Smooth muscle cell of the brain vasculature (primary cell): ENCODE measurements at regions not wholly inside any gene's neighbourhood (a gene's known extent, or its start where the extent isn't known, plus 50 kb on each side); places are given as distances from the start of the nearest gene placed in this dataset.

Experiments
- DNase-seq: peaks from one replicate; pipeline ENCODE4 v3.0.0-alpha.2; 2012; ENCODE audit warnings: low read depth, low spot score

DNA sequence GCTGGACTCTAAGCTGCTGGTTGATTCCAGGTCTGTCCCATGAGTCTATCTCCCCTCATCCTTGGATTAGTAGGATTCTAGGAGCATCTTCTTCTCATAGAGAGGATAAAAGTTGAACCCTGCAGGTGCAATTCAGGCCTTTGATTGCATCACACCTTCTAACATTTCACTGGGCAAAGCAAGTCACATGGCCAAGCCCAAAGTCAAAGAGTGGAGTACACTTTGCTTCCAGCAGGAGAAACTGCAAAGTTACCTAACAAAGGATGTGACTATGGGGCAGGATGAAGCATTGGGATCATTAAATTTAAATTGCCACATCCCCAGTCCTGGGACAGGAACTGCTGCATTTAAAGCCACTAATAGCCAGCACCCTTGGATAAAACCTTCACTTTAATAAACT, 51.0 kb upstream of the EGFLAM start:
- no peak for DNase-seq

DNA sequence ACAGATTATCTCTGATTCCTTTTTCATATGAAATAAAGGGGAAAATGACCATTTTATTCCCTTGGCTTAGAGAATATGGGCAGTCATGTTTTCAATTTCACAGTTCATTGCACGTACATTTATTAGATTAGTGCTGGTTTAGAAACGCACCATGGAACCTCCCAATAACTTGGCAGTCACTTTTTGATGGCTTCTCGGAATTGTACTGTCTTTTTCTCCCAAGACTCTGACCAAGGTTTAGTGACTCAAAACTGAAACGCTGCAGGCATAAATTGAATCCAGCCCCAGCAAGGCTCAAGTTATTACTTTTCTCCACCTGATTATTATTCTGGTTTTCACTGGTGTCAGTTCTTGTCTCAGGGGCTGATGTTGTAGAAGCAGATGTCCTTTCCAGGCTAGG, 55.6 kb upstream of the EGFLAM start:
- DNase-seq, result no peak

DNA sequence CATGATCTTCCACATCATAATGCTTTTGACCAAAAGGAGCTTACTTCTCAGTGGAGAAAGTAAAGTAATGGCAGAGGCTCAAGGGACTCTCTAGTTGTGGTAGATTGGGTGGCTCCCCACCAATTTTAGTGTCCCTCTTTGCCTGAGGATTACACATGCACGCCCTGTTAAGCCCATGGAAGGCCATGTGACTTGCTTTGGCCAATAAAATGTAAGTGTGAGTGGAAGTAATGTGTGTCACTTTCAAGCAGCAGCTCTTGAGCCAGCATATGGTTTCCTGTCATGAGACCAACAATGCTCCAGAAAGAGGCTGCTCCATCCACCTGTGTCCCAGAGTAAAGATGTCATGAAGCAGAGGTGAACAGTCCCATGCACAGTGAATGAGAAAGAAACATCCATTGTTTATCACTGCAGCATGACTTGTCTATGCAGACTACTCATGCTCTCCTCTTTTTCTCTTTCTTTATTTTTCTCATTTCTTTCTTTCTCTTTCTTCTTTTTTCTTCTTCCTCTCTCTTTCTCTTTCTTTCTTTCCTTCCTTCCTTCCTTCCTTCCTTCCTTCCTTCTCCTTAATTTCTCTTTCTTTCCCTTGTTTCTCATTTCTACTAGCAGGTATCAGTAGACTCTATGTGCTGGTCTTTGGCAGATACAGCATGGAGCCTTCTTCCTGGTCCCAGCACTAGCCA, 57.3 kb upstream of the EGFLAM start:
- DNase-seq, result no peak

DNA sequence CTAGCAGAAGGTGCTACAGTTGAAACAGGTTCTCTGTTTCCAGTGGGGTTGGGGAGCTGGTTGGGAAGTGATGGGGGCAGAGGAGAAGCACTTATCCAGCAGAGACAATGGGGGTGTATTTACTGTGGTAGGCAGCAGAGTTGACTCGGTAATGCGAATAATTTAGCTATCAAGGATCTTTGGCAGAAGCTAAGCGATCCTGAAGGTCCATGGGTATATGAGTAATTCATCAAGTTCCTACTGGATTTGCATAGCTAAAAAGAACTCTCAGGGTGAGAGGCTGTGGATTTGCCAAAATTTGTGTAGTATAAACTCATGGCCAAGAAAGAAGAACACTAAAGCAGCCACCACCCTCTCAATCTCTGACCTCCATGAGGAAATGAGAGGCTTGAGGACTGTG, 61.2 kb upstream of the EGFLAM start:
- DNase-seq, result no peak

DNA sequence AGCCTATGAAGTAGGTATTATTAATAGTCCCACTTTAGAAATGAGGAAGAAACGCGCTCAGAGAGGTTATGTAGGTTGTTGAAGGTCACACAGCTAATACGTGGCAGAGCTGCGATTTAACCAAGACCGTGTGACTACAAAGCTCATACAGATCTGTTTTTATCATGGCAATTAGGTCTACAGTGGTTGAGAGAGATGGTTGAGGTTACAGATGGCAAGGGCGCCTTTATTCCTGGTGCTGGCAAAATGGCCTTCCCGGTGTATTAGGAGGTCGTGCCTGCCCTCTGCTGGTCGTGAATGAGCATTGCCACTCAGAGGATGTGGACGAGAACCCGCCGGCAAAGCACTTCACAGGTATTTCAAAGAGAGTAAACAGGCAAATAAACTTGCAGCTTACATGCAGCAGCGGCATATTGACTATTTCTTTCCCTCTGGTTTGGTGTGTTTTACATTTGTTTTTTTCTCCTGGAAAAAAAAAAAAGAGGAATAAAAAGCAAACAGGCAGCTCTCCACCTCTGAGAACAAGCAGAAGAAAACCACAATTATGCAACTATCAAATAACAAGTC, 65.3 kb upstream of the EGFLAM start:
- DNase-seq, result peak; percentile 28

DNA sequence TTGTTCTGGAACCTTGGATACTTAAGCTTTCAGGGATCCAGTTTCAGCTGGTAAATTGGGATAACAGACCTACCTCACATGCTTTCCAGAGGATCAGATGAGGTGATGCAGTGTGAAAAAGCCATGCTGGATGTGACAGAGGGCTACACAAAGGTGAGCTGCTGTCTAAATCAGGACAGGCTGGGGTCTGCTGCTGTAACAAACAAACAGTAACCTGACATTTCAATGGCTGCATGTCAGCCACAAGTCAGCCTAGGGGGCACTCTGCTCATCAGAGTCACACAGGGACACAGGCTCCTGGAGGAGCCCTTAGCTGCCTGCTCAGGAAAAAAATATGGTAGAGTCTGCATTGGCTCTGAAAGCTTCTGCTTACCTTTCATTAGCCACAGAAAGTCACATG, 66.7 kb upstream of the EGFLAM start:
- no peak for DNase-seq

DNA sequence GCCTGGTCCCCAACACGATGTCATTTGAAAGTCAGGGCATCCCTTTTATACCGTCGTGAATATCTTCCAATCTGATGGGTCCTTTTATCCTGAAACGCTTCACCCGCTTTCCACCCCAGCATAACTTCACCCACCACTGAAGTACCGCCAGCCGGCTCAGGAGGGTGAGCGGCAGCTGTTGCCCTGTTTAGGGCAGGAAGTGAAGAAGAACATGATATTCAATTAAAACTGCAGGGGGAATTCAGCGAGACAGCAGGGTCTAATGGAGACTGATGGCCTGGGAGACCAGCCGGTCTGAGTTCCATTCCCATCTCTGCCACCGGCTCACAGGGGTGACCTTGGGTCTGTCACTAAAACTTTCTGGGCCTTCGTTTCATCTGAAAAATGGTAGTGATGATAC, 68.2 kb upstream of the EGFLAM start:
- DNase-seq, result no peak

DNA sequence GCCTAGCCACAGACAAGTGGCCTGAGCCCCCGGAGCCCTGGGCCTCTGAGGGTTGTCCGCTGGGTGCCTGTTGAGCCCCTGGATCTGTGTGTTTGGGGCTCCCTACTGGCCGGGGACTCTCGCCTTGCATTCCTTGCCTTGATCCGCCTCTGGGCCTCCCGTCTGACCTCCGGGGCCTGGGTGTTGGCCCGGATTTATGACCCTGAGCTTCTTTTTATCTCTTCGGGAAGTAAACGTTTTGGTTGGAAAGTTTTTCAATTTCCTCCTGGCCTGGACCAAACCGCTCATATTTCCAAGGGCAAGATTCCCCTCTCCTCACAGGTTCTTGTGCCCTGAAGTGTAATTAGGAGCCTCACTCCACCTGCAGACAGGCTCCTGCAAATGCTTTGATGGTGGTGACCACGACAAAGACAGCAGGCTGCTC, 69.3 kb upstream of the EGFLAM start:
- DNase-seq, result no peak

DNA sequence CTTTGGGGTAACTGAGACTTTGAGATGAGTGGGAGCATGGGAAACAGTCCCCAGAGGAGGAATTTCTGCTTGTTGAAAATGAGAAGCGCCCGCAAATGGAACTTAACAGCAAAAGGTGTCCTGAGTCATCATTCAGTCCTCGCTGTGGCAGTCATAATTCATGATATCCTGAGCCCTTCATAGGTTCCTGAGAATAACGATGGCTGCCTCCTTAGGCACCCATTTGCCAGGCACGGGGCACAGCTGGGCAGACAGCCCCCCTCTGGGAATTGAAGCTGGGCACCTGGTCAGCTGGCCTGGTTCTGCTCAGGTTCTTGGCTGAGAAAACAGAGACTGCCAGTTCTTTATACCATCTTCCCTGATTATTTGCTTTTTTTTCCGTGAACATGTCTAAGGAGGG, 69.8 kb upstream of the EGFLAM start:
- no peak for DNase-seq

DNA sequence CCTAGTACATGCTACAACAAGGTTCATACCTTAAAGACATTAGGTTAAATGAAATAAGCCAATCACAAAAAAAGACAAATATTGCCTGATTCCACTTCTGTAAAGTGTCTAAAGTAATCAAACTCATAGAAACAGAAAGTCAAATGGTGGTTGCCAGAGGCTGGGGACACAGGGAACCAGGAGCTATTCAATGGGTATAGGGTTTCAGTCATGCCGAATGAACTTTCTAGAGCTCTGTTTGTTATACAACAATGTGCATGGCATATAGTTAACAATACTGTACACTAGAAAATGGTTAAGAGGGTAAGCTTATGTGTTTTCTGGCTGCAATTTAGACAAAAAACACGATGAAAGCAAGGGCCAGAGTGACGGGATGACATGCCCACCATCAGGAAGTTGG, 70.8 kb upstream of the EGFLAM start:
- DNase-seq, result no peak

DNA sequence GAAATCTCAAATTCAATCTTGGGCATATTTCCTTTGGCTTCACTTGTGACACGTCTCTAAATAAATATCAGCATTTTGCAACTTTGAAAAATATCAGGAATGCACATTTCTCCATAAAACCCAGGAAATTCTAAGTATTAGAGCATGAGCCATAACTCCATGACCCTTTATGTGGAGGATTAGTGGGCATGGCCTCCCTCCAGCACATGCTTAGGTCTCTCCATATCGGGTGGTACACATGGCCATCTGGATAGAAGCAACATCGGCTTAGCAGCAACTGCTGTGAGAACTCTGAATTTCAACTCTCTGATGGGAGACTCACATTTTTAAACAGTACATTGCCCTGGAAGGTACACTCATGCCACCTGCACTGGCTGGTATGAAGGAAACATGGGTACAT, 73.7 kb upstream of the EGFLAM start:
- DNase-seq, result no peak

DNA sequence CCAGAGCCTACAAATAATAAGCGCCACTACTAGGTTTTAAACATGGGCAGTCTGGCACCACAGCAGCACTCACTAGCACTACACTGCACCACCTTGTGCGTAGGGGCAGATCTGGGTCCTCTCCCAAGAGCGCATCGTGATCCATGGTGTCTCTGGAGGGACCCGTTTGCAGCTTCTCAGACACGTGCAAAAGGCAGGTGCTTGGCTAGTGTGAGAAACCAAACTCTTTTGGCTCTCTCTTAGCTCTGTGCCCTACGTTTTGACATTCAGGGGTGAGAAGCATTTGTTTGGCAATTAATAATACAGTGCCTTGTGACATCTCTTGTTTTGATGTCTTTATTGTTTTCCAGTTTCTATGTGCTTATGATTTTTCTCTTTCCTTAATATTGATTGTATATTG, 75.4 kb upstream of the EGFLAM start:
- DNase-seq, result no peak

DNA sequence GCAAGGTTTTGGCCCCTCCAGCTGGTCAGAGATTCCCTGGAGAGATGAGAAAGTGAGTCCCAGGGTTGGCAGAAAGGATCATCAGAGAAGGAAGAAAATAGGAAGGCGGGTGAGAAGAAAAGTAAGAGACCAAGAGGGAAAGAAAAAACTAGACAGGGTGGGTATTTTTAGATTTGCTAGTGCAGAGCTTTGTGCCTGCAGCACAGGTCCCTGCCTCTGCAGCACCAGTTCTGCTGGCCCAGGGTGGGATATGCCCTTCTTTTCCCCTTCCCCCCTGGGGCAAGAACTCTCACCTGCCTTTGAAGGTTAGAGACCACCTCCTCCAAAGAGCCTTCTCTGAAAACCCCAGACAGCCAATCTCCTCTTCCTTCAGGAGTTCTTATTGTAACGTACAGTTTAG, 90.3 kb upstream of the EGFLAM start:
- no peak for DNase-seq

DNA sequence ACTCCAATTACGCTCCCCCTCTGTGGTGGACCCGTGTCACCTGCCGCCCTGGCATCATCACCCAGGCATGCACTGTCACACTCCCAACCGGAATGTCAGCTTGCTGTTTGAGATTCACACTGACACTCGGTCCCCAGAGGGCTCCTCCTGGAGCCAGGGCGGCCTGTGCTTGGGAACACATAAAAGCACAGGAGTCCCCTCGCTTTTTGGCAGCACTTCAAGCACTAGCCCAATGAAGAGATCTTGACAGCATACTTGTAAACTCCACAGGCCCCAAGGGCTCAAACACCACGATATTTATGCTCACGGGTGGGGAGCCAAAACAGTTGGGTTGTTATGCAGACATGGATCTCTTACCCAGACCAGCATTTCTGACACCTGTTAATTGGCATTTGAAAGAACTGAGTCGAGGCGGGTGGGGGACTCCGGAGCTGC, 90.8 kb upstream of the EGFLAM start:
- DNase-seq, result no peak

DNA sequence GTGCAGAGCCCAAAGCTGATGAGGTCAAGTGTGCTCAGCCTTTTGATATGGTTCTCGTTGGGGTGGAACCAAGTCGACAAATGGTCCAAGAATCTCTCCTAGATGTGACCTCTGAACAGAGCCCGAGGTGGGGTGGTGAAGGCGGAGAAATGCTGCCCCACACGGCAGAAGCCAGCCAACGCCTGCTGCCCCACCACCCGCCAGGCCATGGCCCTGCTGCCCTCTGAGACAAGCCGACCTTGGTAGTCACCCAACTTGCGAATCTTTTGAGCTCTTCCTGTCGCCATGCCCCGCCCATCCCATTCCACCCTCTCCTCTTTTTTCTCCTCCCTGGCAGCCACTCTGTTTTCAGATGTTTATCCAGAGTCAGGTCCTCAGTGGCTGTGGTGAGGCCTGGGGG, 91.5 kb upstream of the EGFLAM start:
- no peak for DNase-seq

DNA sequence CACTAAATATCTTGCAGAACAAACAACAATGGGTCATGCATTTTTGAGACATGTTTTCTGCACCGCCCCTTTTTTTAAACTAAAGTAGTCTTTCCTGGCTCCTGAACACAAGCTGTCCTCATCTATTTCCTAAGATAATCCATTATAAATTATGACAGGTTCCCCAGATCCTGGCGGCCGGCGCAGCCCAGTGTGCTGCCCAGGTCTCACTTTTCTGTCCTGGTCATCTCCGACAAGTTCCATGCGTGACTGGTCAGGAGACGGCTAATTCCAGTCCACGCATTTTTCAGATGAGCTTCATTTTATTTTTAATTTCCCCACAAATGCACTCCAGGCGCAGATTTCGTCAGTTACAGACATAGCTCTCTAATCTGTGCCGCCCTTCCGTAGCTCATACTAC, 92.9 kb upstream of the EGFLAM start:
- no peak for DNase-seq

DNA sequence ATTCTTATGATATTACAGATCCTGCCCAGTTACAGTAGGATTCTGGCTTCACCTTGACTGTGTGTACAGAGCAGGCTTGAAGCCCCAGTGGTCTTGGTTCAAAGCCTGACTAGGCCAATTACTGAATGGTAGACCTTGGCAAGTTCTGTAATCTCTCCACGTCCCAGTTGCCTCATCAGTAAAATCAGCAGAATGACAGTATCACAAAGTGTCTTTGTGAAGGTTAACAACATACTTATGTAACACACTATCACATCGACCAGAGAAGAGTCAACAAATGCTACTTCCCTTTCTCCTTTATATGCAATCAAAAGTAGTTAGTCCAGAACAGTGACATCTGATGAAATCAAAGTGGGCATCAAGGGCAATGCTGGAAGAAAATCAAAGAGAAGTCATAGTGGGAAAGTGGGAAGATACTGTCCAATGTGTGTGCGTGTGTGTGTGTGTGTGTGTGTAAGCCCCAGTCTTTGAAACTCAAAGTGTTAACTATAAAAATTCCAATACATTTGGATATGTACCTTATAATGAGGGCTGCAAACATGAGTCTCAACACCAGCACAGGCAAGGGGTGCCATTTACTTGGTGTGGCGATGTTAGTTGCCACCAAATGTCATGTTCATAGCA, 93.5 kb upstream of the EGFLAM start:
- DNase-seq, result no peak

DNA sequence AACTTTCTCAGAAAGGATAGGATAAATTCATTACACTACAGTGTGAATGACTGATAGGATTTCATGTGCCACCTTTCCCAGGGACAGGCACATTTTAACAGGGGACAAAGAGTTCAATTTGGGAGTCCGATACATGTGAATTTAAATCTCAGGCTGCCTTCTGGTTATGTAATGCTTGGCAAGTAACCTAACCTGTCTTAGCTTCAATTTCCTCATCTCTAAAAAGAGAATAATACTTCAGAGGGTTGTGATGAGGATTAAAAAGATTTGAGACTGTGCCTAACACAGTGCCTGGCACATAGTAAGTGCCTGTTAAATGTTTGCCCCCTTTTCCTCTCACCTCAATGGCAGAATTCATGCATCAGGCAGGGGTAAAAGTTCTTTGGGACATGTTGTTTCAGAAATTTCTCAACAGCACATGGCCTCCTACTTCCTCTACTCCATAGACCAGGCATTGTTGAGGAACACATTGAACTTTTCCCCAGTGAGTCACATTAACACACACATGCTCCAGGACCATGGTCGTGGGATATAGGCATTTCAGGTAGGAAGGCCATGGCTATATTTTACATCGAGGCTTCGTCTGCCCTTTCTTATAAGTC, 94.6 kb upstream of the EGFLAM start:
- no peak for DNase-seq

DNA sequence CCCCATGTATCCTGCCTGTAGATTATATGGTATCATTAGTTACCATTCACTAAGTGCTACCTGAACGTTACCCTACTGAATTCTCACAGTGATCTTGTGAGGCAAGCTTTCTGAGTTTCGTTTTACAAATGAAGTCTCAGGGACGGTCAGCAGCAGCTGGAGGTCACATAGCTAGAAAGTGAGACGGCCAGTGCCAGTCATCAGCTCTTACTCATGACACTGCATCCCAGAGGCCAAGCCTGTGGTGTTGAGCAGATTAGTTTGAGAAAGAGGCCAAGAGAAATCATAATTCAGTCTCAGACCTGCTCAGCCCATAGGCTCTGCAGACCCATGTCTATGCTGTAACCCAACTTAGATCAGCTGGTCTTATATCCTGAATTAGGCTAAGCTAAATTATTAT, 95.7 kb upstream of the EGFLAM start:
- no peak for DNase-seq

DNA sequence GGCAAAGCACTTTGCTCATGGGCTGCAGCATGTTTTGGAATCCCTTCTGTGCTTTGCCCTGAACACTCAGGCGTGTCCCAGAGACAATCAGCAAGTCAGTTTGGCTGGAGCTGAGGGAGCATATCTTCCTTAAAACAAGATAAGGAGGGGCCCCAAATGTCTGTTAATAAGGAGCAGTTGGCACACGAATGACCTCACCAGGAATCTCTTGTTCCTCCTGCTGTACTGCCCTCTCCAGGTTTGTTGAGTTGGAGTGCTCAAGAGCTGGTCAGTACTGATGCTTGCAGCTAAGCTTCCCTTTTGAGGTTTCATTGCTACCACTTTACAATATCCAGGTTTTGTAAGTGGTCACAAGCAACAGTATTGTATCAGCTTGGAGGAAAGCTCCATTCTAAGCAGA, 101.3 kb upstream of the EGFLAM start:
- DNase-seq, result no peak

DNA sequence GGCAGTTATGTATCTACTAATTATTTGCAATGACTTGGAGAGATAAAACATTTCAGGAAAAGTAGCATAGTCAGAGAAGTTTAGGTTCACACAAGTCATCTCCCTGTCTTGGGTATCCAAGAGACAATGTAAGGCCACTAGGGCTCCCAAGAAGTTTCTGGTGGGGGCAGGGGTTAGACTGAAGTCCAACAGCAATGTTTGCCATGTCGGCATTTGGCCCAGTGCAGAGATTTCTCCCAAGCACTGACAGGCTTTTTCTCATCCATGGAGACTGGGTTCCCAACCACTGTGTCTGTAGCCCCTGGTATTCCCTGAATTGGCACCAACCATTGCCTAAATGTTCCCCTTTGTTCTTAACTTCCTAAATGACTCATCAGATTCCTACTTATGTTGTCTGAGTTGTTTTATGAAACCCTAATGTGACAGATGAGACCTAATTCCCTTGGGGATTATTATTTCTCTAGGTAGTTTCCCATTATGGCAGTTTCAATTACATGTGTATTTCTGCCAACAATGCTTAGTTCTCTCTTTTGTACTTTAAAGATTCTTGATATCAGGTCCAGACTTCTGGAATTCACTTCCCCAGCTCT, 103.6 kb upstream of the EGFLAM start:
- DNase-seq, result no peak

DNA sequence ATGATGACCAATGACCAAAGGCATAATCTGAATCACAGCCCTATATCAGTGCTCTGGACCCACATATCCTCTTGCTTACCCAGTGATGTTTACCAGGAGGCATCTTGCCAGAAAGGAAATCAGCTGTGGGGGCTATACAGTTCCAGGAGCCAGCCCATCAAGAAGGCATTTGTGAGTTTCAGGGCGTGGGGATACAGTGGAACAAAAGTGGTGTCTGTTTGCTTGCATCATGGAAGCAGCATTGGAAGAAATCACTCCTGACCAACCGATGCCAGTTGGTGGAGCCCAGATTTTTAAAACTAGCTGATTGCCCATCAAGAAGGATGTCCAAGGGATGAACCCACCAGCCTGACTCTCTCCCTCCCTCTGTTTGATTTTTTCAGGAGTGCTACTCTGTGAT, 106.5 kb upstream of the EGFLAM start:
- no peak for DNase-seq

DNA sequence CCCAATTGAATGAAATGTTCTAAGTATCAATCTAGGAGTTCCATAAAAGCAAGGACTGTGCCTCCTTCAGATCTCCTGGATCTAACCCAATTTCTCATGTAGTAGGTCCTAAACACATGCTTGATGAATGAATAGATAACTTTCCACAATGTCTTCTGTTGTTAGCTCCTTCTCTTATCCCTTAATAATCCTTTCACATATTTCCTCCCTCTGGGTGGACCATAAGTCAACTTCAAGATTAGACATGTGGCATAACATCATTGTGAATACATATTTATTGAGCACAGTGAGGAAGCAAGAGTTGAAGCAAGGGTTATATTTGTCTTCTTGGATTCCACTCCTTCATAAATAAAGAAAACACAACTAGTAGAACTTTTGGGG, 108.6 kb upstream of the EGFLAM start:
- no peak for DNase-seq
